Uterus (tissue), 2 donors: ENCODE measurements at regions not wholly inside any gene's neighbourhood (a gene's known extent, or its start where the extent isn't known, plus 50 kb on each side); places are given as distances from the start of the nearest gene placed in this dataset.

Experiments
- POLR2A ChIP-seq, 2 donors: fragments of 450-650 bp; IDR thresholded peaks; one replicate each; pipeline ENCODE4 v1.6.1; 2016; ENCODE audit warnings: antibody characterized with exemption in 2 of 2, mild to moderate bottlenecking in 1 of 2, moderate library complexity in 1 of 2
- TF ChIP-seq, protein P1 (sequence below), 4 experiments: fragments of 200-600 bp in 2 of 4; fragments of 450-650 bp in 2 of 4; sonication (generic) in 2 of 4; IDR thresholded peaks; one replicate each; pipeline ENCODE4 v1.5.1; 2016 to 2019; ENCODE audit warnings: antibody characterized with exemption in 4 of 4, mild to moderate bottlenecking in 2 of 4, moderate library complexity in 1 of 4

DNA sequence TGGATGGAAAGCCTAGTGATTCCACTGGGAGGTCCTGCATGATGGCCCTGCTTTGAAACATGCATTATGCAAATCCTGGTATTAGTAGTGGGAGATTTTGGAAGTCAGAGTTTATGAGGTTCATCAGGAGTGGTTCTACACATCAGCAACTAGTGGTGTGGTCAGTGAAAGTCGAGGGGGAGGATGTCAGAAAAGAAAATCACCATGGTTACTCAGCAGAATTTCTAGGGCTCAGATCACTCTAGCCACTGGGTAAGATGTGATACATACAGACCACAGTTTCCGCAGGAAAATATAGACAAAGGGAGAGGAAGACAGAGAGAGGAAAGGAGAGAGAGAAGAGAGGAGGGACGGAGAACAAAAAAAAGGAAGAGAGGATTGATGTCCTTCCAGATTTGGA lies 2100.7 kb upstream of the PIK3C3 start:
- TF ChIP-seq POLR2A (IDR thresholded peaks at IDR 0.05), result no peak
- TF ChIP-seq, protein P1, sequence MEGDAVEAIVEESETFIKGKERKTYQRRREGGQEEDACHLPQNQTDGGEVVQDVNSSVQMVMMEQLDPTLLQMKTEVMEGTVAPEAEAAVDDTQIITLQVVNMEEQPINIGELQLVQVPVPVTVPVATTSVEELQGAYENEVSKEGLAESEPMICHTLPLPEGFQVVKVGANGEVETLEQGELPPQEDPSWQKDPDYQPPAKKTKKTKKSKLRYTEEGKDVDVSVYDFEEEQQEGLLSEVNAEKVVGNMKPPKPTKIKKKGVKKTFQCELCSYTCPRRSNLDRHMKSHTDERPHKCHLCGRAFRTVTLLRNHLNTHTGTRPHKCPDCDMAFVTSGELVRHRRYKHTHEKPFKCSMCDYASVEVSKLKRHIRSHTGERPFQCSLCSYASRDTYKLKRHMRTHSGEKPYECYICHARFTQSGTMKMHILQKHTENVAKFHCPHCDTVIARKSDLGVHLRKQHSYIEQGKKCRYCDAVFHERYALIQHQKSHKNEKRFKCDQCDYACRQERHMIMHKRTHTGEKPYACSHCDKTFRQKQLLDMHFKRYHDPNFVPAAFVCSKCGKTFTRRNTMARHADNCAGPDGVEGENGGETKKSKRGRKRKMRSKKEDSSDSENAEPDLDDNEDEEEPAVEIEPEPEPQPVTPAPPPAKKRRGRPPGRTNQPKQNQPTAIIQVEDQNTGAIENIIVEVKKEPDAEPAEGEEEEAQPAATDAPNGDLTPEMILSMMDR (IDR thresholded peaks at IDR 0.05), result no peak
